ENCODE measurements at regions not wholly inside any gene's neighbourhood (a gene's known extent, or its start where the extent isn't known, plus 50 kb on each side); places are given as distances from the start of the nearest gene placed in this dataset.

DNA sequence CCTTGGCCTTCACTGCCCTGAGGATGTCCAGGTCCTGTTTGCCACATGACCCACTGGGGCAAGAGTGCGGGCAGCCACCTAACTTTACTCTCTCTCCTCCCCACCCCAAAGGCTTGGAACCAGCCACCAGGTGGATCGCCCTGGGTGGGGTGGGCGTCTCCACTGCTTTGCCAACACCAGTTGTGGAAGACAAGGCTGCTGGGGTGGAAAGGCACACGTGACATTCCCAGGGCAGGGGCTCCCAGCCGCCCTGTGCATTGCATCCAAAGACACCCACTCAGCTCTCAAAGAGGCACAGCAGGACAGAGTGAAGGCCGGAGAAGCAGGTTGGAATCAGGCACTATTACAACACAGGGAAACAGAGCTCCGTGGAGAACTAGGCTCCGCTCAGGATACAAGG, 162.2 kb downstream of the OLFM1 start:
- H3K27ac ChIP-seq (ENCODE audit: insufficient read depth, low read length): no peak overlapping the region
- no peaks in the 10 kb centered on the region for H3K79me2 ChIP-seq (ENCODE audit: control insufficient read depth, insufficient read depth, low read length)
- H2AFZ ChIP-seq (ENCODE audit: low read length): no peak overlapping the region
- no peaks in the 10 kb centered on the region for H3K36me3 ChIP-seq (ENCODE audit: control insufficient read depth, insufficient read depth, low read length)
- no peaks in the 10 kb centered on the region for H4K20me1 ChIP-seq (ENCODE audit: control insufficient read depth, extremely low read depth, insufficient read depth, low read length)
- H3K4me3 ChIP-seq (replicated peaks in 1 of 4; ENCODE audit: control extremely low read depth in 1 of 4, insufficient read depth in 1 of 4, low read depth in 3 of 4, low read length in 4 of 4): no peak overlapping the region
- H3K27me3 ChIP-seq (ENCODE audit: control insufficient read depth, insufficient read depth, low read length): no peaks in the 10 kb centered on the region
- H3K9me3 ChIP-seq (ENCODE audit: control insufficient read depth, insufficient read depth, low read depth, low read length): no peaks in the 10 kb centered on the region
- H3K9ac ChIP-seq (ENCODE audit: insufficient read depth, low read length): no peak overlapping the region
- no peak for TF ChIP-seq EZH2 (IDR thresholded peaks at IDR 0.05; ENCODE audit: low read length, missing control alignments)
- TF ChIP-seq, protein P1, sequence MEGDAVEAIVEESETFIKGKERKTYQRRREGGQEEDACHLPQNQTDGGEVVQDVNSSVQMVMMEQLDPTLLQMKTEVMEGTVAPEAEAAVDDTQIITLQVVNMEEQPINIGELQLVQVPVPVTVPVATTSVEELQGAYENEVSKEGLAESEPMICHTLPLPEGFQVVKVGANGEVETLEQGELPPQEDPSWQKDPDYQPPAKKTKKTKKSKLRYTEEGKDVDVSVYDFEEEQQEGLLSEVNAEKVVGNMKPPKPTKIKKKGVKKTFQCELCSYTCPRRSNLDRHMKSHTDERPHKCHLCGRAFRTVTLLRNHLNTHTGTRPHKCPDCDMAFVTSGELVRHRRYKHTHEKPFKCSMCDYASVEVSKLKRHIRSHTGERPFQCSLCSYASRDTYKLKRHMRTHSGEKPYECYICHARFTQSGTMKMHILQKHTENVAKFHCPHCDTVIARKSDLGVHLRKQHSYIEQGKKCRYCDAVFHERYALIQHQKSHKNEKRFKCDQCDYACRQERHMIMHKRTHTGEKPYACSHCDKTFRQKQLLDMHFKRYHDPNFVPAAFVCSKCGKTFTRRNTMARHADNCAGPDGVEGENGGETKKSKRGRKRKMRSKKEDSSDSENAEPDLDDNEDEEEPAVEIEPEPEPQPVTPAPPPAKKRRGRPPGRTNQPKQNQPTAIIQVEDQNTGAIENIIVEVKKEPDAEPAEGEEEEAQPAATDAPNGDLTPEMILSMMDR (conservative IDR thresholded peaks at IDR 0.05 in 1 of 2, IDR thresholded peaks at IDR 0.05 in 1 of 2; ENCODE audit: low read depth in 1 of 2, low read length in 2 of 2): no peak
- no peak overlapping the region for H3K4me2 ChIP-seq (ENCODE audit: extremely low read depth, insufficient read depth, low read length)
- DNase-seq (ENCODE audit: low read depth in 2 of 2): no peak
- H3K4me1 ChIP-seq (ENCODE audit: control insufficient read depth, extremely low read depth, insufficient read depth, low read length): no peaks in the 10 kb centered on the region

DNA sequence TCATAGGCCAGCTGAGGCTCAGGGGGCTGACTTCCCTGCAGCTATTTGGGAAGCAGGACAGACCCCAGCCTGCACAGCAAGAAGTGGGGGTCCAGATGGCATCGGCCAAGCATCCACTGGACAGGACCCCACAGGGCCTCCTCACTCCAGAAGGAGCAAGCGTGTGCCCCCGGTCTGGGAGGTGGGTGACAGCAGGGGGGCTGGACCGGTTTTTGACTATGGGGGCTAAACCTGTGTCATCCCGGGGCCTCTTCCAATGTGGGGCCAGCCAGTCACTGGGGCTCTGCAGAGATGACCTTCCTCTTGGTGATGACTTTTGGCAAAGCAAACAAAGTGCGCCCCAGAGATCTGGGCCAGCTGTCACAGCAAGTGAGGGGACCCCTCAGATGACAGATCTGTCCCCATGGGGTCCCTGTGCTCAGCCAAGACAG, 163.9 kb downstream of the OLFM1 start:
- no peaks in the 10 kb centered on the region for H3K4me1 ChIP-seq (ENCODE audit: control insufficient read depth, extremely low read depth, insufficient read depth, low read length)
- H2AFZ ChIP-seq (ENCODE audit: low read length): no peak overlapping the region
- no peak for DNase-seq (ENCODE audit: low read depth in 2 of 2)
- H3K27ac ChIP-seq (ENCODE audit: insufficient read depth, low read length): no peak overlapping the region
- no peaks in the 10 kb centered on the region for H3K27me3 ChIP-seq (ENCODE audit: control insufficient read depth, insufficient read depth, low read length)
- H3K4me3 ChIP-seq (replicated peaks in 1 of 4; ENCODE audit: control extremely low read depth in 1 of 4, insufficient read depth in 1 of 4, low read depth in 3 of 4, low read length in 4 of 4): no peak overlapping the region
- H4K20me1 ChIP-seq (ENCODE audit: control insufficient read depth, extremely low read depth, insufficient read depth, low read length): no peaks in the 10 kb centered on the region
- TF ChIP-seq EZH2 (IDR thresholded peaks at IDR 0.05; ENCODE audit: low read length, missing control alignments): no peak
- TF ChIP-seq, protein P1 (conservative IDR thresholded peaks at IDR 0.05 in 1 of 2, IDR thresholded peaks at IDR 0.05 in 1 of 2; ENCODE audit: low read depth in 1 of 2, low read length in 2 of 2): no peak
- no peak overlapping the region for H3K4me2 ChIP-seq (ENCODE audit: extremely low read depth, insufficient read depth, low read length)
- no peak overlapping the region for H3K9ac ChIP-seq (ENCODE audit: insufficient read depth, low read length)
- H3K36me3 ChIP-seq (ENCODE audit: control insufficient read depth, insufficient read depth, low read length): no peaks in the 10 kb centered on the region
- no peaks in the 10 kb centered on the region for H3K79me2 ChIP-seq (ENCODE audit: control insufficient read depth, insufficient read depth, low read length)
- H3K9me3 ChIP-seq (ENCODE audit: control insufficient read depth, insufficient read depth, low read depth, low read length): no peaks in the 10 kb centered on the region

DNA sequence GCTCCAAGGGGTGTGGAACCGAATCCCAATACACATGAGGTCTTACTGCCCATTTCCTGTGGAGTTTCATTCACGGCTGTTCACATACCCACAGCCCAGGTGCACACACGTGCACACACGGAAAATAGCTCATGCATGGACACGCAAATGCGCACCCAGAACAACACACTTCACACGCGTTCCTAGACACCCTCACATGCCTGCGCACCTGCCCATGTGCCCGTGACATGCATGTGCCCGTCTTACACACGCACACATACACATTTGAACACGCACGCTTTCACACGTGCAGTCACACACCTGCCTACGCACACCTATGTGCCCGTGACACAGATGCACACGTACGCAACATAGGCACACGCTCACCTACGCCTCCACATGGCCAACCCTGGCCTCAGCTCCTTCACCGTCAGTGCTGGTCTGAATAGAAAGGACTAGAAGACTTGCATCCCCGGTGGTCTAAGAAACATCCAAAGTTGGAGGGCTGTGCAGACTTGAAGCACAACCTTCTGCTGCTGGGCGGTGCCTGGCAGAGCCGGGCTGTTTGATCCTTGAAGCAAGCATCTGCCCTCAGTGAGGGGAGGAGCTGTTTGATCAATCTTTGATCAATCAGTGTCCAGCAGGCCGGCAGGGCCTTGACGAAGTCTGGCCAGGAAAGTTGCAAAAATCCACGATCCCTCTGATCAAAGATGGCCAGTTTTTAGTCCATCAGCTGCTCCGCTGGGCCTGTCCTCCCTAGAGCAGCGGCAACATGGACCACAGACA, 164.7 kb downstream of the OLFM1 start:
- no peak overlapping the region for H3K4me3 ChIP-seq (replicated peaks in 1 of 4; ENCODE audit: control extremely low read depth in 1 of 4, insufficient read depth in 1 of 4, low read depth in 3 of 4, low read length in 4 of 4)
- no peak overlapping the region for H3K4me2 ChIP-seq (ENCODE audit: extremely low read depth, insufficient read depth, low read length)
- TF ChIP-seq, protein P1 (conservative IDR thresholded peaks at IDR 0.05 in 1 of 2, IDR thresholded peaks at IDR 0.05 in 1 of 2; ENCODE audit: low read depth in 1 of 2, low read length in 2 of 2): no peak
- no peak for TF ChIP-seq EZH2 (IDR thresholded peaks at IDR 0.05; ENCODE audit: low read length, missing control alignments)
- H3K9ac ChIP-seq (ENCODE audit: insufficient read depth, low read length): no peak overlapping the region
- no peaks in the 10 kb centered on the region for H3K79me2 ChIP-seq (ENCODE audit: control insufficient read depth, insufficient read depth, low read length)
- H3K27ac ChIP-seq (ENCODE audit: insufficient read depth, low read length): no peak overlapping the region
- DNase-seq (ENCODE audit: low read depth in 2 of 2): no peak
- H2AFZ ChIP-seq (ENCODE audit: low read length): no peak overlapping the region
- H3K9me3 ChIP-seq (ENCODE audit: control insufficient read depth, insufficient read depth, low read depth, low read length): no peaks in the 10 kb centered on the region
- H4K20me1 ChIP-seq (ENCODE audit: control insufficient read depth, extremely low read depth, insufficient read depth, low read length): no peaks in the 10 kb centered on the region
- no peaks in the 10 kb centered on the region for H3K36me3 ChIP-seq (ENCODE audit: control insufficient read depth, insufficient read depth, low read length)
- no peaks in the 10 kb centered on the region for H3K27me3 ChIP-seq (ENCODE audit: control insufficient read depth, insufficient read depth, low read length)
- H3K4me1 ChIP-seq (ENCODE audit: control insufficient read depth, extremely low read depth, insufficient read depth, low read length): no peaks in the 10 kb centered on the region
